Calu3 (cell line): ENCODE measurements at regions not wholly inside any gene's neighbourhood (a gene's known extent, or its start where the extent isn't known, plus 50 kb on each side); places are given as distances from the start of the nearest gene placed in this dataset.

Source experiments
- BruUV-seq: library from RNA; stranded (reverse); fragments of 400-500 nt; replicated peaks from 2 replicates; lab custom pipeline; 2021; lab: Mats Ljungman, UMichigan
- CTCF ChIA-PET: fragments of 300-600 bp; sonication (Branson Sonifier 250); formaldehyde crosslinking; loops from one replicate; lab custom pipeline; 2022; ENCODE audit warnings: antibody characterized with exemption; lab: Charles Lee
- DNase-seq: peaks from one replicate; pipeline ENCODE4 v3.0.0; 2022
- H3K27ac Mint-ChIP-seq: one replicate; pipeline ENCODE4 v1.8.0; 2022; ENCODE audit warnings: mixed read lengths; ENCODE audit not compliant: unreplicated experiment
- H3K27me3 Mint-ChIP-seq: one replicate; pipeline ENCODE4 v1.8.0; 2022; ENCODE audit warnings: mixed read lengths; ENCODE audit not compliant: unreplicated experiment
- H3K36me3 Mint-ChIP-seq: one replicate; pipeline ENCODE4 v1.8.0; 2022; ENCODE audit warnings: mild to moderate bottlenecking, moderate library complexity, mixed read lengths; ENCODE audit not compliant: insufficient read depth, unreplicated experiment
- H3K4me1 Mint-ChIP-seq: one replicate; pipeline ENCODE4 v1.8.0; 2022; ENCODE audit warnings: mild to moderate bottlenecking, low read depth, mixed read lengths; ENCODE audit not compliant: unreplicated experiment
- H3K4me3 Mint-ChIP-seq: one replicate; pipeline ENCODE4 v1.8.0; 2022; ENCODE audit warnings: mild to moderate bottlenecking, low read depth, moderate library complexity, mixed read lengths; ENCODE audit not compliant: unreplicated experiment
- H3K9me3 Mint-ChIP-seq: one replicate; pipeline ENCODE4 v1.8.0; 2022; ENCODE audit warnings: low read depth, mixed read lengths; ENCODE audit not compliant: unreplicated experiment
- intact Hi-C: fragments of 100-400 bp; cut with micrococcal nuclease; formaldehyde crosslinking; loops from one replicate; pipeline ENCODE4 v1.10.0; 2022; ENCODE audit not compliant: unreplicated experiment
- TF ChIP-seq, protein P1 (sequence below): fragments of 200-600 bp; IDR thresholded peaks from one replicate; pipeline ENCODE4 v1.8.0; 2022; ENCODE audit warnings: antibody characterized with exemption; ENCODE audit not compliant: unreplicated experiment

DNA sequence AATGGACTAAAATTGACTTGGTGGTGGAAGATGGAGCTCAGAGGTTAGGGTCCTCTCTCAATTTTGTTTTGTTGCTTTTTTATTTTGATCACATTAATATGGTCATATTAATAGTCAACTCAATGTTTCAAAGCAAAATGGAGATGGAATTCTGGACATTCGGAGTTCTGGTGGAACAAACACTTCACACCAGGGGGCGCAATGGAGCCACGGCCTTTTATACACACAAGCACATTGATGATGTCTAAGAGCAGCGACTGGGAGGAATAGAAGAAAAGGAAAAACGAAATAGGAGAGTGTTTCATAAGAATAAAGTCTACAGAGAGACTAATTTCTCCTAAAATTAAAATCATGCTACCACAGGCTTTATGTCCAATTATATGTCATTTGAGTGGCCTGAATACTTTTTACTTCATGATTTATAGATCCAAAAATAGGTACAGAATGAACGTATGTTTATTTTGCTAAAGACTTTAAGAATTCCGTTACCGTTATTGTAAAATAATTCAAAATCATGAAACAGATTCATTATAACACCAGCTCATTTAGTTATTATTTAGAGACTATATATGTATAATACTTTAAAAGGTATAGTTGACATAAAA is 197.6 kb upstream of the SASH1 start:
- TF ChIP-seq, protein P1, sequence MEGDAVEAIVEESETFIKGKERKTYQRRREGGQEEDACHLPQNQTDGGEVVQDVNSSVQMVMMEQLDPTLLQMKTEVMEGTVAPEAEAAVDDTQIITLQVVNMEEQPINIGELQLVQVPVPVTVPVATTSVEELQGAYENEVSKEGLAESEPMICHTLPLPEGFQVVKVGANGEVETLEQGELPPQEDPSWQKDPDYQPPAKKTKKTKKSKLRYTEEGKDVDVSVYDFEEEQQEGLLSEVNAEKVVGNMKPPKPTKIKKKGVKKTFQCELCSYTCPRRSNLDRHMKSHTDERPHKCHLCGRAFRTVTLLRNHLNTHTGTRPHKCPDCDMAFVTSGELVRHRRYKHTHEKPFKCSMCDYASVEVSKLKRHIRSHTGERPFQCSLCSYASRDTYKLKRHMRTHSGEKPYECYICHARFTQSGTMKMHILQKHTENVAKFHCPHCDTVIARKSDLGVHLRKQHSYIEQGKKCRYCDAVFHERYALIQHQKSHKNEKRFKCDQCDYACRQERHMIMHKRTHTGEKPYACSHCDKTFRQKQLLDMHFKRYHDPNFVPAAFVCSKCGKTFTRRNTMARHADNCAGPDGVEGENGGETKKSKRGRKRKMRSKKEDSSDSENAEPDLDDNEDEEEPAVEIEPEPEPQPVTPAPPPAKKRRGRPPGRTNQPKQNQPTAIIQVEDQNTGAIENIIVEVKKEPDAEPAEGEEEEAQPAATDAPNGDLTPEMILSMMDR, result peak; percentile 53
- no TSS peak for BruUV-seq
- H3K27me3 Mint-ChIP-seq, result no peaks in the 10 kb centered on the region
- H3K36me3 Mint-ChIP-seq, result peaks cover 6% of the 10 kb centered on the region
- peaks cover 19% of the 10 kb centered on the region for H3K4me1 Mint-ChIP-seq
- CTCF ChIA-PET, result no interaction called here
- H3K9me3 Mint-ChIP-seq, result no peaks in the 10 kb centered on the region
- no peak overlapping the region for H3K4me3 Mint-ChIP-seq
- DNase-seq, result peak; percentile 60
- intact Hi-C loops, result no loop called here
- H3K27ac Mint-ChIP-seq, result no peak overlapping the region

- TF ChIP-seq, protein P1, result no peak
- Mint-ChIP-seq H3K27me3 (no peaks in the 10 kb centered on the region), H3K9me3 (no peaks in the 10 kb centered on the region), H3K4me1 (peaks cover 9% of the 10 kb centered on the region), H3K4me3 (no peak overlapping the region), H3K27ac (no peak overlapping the region), H3K36me3 (no peaks in the 10 kb centered on the region)
- CTCF ChIA-PET, result no interaction called here
- peak; percentile 8 for DNase-seq
- intact Hi-C loops, result no loop called here
- BruUV-seq, result no TSS peak
Measured at GRCh38 chr6:148146717-148147462, 195.7 kb upstream of the SASH1 start.

DNA sequence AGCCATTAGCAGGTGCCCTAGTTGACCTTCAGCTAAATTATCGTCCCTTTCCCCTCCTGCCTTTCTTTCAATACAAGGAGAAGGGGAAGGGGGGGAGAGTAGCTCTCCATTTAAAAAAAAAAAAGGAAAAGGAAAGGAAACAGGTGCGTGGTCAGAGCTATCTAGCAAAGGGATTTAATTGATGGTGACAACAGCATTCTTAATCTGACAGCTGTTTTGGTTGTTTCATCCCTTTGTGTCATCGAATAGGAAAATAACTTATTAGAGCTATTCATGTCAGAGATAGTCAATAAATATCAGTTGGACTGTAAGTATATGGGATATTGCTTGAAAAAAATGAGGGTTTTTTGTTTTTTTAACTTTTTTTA is 195.2 kb upstream of the SASH1 start:
- no peaks in the 10 kb centered on the region for H3K36me3 Mint-ChIP-seq
- no peak overlapping the region for H3K27ac Mint-ChIP-seq
- no peak overlapping the region for H3K4me3 Mint-ChIP-seq
- TF ChIP-seq, protein P1, result no peak
- CTCF ChIA-PET, result no interaction called here
- no peaks in the 10 kb centered on the region for H3K9me3 Mint-ChIP-seq
- H3K4me1 Mint-ChIP-seq, result peaks cover 9% of the 10 kb centered on the region
- no peaks in the 10 kb centered on the region for H3K27me3 Mint-ChIP-seq
- intact Hi-C loops, result no loop called here
- no peak for DNase-seq
- no TSS peak for BruUV-seq

DNA sequence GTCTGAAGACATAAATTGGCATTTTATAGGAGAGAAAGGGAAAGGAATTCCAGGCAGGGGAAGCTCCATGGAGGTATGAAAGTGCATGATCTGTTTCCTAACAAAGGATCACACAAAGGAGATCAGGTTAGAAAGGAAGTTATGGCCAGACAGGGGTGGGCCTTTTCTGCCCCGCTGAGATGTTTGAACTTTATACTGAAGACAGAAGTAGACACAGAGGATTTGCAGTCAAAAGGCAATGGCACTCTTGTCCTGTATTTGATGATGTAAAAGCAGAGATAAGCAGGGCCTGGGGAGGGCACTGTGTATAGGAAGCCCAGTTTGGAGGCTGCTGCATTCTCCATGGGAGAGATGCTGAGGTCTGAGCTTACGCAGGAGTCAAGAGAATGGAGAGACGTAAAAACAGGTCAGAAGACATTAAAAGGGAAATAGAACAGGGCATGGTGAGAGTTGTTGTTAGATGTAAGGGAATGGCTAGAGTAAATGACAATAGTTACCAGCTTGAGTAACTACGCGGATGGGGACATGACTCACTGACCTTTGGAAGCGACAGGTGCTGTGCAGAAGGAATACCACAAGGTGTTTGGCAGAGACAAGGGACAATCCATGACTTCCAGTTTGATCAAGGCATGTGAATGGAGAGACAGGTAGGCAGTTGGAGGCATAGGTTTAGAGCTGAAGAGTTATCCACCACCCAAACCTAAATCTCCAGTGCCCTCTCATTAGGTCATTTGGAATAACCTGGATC is 190.6 kb upstream of the SASH1 start:
- no peak overlapping the region for H3K27ac Mint-ChIP-seq
- TF ChIP-seq, protein P1, result no peak
- H3K4me3 Mint-ChIP-seq, result no peak overlapping the region
- no peak for DNase-seq
- CTCF ChIA-PET, result no interaction called here
- BruUV-seq, result no TSS peak
- H3K27me3 Mint-ChIP-seq, result no peaks in the 10 kb centered on the region
- intact Hi-C loops, result no loop called here
- peaks cover 3% of the 10 kb centered on the region for H3K4me1 Mint-ChIP-seq
- H3K9me3 Mint-ChIP-seq, result no peaks in the 10 kb centered on the region
- no peaks in the 10 kb centered on the region for H3K36me3 Mint-ChIP-seq
